GM12801 (cell line): ENCODE measurements at regions not wholly inside any gene's neighbourhood (a gene's known extent, or its start where the extent isn't known, plus 50 kb on each side); places are given as distances from the start of the nearest gene placed in this dataset.

ENCODE experiments used
- TF ChIP-seq, protein P1 (sequence below): IDR thresholded peaks from one replicate; pipeline ENCODE4 v1.5.1; 2011; ENCODE audit warnings: control low read depth; ENCODE audit not compliant: insufficient read length; ENCODE audit errors: extremely low read depth

DNA sequence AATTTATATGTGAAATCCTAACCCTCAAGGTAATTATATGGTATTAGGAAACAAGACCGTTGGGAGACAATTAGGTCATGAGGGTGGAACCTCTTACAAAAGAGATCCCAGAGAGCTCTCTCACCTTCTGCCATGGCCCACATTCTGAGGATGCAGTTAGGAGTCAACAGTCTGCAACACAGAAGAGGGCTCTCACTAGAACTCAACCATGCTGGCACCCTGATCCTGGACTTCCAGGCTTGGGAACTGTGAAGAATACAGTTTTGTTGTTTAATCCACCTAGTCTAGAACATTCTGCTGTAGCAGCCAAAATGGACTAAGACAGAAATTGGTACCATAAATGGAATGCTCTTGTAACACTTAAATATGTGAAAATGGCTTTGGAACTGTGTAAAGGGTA is 278.8 kb upstream of the GALNTL6 start:
- TF ChIP-seq, protein P1, sequence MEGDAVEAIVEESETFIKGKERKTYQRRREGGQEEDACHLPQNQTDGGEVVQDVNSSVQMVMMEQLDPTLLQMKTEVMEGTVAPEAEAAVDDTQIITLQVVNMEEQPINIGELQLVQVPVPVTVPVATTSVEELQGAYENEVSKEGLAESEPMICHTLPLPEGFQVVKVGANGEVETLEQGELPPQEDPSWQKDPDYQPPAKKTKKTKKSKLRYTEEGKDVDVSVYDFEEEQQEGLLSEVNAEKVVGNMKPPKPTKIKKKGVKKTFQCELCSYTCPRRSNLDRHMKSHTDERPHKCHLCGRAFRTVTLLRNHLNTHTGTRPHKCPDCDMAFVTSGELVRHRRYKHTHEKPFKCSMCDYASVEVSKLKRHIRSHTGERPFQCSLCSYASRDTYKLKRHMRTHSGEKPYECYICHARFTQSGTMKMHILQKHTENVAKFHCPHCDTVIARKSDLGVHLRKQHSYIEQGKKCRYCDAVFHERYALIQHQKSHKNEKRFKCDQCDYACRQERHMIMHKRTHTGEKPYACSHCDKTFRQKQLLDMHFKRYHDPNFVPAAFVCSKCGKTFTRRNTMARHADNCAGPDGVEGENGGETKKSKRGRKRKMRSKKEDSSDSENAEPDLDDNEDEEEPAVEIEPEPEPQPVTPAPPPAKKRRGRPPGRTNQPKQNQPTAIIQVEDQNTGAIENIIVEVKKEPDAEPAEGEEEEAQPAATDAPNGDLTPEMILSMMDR = no peak

DNA sequence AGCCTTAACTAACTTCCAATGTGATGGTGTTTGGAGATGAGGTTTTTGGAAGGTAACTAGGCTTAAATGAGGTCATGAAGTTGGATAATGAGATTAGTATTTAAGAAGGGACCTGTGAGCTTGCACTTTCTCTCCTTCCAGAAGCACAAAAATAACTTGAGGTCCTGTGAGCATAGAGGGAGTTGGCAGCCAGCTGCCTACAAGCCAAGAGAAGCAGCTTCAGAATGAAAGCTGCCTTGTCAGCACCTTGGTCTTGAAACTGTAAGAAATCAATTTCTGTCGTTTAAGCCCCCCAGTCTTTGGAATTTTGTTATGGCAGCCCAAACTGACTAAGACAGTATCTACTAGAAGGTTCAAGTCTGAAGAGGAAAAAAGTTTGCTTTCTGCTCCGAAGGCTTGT is 280.2 kb upstream of the GALNTL6 start:
- TF ChIP-seq, protein P1 = no peak

DNA sequence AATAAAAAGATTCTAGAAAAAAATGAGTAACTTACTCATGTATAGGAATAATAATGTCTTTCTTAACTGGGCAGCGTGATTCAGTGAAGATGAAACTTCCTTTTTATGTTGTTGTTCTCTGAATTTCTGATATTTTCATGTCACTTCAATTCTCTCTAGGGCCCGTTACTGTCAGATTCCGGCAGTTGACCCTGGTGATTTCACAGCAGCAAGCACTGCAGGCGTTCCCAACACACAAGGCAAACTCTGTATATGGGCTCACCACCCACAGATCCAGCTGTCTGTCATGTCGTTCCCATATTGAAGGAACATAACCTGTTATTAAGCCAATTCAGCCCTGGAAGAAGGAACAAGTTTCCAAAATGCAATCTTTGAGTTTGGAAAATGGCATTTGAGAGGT is 288.3 kb upstream of the GALNTL6 start:
- TF ChIP-seq, protein P1 = no peak

DNA sequence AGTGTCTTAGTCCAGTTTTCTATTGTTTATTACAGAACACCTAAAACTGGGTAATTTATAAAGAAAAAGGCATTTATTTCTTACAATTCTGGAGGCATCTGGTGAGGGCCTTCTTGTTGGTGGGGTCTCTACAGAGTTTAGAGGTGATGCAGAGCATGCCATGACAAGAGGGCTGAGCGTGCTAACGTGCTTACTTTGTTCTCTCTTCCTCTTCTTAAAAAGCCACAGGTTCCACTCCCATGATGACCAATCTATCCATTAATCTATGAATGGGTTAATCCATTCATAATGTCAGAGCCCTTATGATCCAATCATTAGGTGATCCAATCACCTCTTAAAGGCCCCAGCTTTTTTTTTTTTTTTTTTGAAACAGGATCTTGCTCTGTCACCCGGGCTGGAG is 291.5 kb upstream of the GALNTL6 start:
- TF ChIP-seq, protein P1 = no peak

DNA sequence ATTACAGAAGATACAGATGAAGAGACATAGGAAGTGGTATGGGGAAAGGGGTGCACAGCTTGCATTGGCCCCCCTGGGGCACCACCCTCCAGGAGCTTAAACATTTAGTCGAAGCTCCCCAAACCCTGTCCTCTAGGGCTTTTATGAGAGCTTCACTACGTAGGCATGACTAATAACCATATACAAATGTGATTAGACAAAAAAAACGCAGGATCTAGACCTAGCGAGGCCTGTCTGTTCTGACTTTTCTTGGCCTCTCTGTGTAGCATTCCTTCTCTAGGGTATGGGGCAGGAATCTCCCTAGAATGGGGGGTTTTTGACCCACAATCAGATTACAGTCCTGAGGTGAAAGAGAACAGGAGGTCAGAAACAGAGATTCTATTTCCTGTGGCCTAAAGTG is 293.7 kb upstream of the GALNTL6 start:
- TF ChIP-seq, protein P1 = no peak

DNA sequence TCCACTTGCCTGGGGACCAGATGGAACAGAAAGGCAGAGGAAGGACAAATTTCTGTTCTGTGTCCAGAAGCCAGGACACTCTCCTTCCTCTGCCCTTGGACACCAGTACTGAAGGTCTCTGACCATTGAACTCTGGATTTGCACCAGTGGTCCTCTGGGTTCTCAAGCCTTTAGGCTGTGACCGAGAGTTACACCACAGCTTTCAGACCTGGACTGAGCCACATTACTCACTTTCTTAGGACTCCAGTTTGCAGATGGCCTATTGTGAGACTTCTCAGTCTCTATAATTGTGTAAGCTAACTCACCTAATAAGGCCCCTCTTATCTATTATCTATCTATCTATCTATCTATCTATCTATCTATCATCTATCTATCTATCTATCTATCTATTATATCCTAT is 295.3 kb upstream of the GALNTL6 start:
- TF ChIP-seq, protein P1 = no peak

DNA sequence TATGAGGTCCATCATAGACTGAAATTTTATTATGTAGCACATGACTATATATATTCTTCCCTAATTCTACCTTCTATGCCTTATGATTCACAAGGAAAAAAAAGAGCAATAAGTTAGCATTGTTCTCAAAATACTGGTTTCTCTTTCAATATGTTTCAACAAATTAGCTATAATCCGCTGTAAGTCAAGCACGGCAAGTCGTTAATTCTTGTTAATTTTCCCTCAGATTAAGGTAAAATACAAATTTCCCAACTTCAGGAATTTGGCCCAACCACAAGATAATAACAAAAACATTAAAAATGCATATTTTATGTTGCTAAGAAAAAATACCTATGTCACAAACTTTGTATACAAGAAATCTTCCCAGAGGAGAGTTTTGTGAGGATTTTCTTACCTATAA is 296.5 kb upstream of the GALNTL6 start:
- TF ChIP-seq, protein P1 = no peak

DNA sequence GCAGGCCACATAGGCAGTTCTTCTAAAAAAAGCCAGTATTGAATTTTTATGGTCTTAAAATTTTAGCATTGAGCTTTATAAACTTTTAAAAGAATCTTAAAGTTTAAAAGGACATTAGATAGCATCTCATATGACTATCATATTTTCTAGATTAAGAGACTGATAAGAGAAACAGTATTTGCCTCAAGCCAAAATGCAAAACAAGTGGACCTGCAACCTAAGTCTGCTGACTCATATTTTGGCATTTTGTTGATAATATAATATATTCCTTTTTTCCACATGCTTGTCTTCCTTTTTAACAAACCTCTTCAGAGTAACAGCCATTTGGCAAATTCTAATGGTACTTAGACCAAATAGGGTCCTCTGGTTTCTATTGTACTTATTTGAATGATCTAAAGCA is 328.5 kb upstream of the GALNTL6 start:
- TF ChIP-seq, protein P1 = no peak
